Kidney (tissue), 13 donors: ENCODE measurements at regions not wholly inside any gene's neighbourhood (a gene's known extent, or its start where the extent isn't known, plus 50 kb on each side); places are given as distances from the start of the nearest gene placed in this dataset.
"Not testable (repeated sequence)": the region's sequence is repeated elsewhere in the genome, so short reads cannot be mapped to it uniquely, and the experiment has no call there.

ENCODE experiments used
- DNase-seq, 5 donors: peaks; one replicate each; pipeline ENCODE4 v3.0.0-alpha.2; 2013 to 2020
- FAIRE-seq: peaks from 2 replicates; lab custom pipeline; 2012; peaks lifted over from hg19 to GRCh38; lab: Jason Lieb, UNC
- H3K27ac ChIP-seq, 2 donors: one replicate each; pipeline ENCODE4 v1.7.0; 2013; ENCODE audit warnings: low read depth in 2 of 2, low read length in 2 of 2, inconsistent platforms in 1 of 2
- H3K27me3 ChIP-seq: one replicate; pipeline ENCODE4 v1.7.1; 2013; ENCODE audit warnings: low read length, inconsistent platforms; ENCODE audit not compliant: control insufficient read depth, insufficient read depth
- H3K36me3 ChIP-seq, 3 donors: one replicate each; pipeline versions ENCODE4 v1.7.0 to v1.7.1; 2013; ENCODE audit warnings: low read length in 3 of 3, control low read depth in 1 of 3, inconsistent platforms in 1 of 3; ENCODE audit not compliant: insufficient read depth in 3 of 3, control insufficient read depth in 2 of 3
- H3K4me1 ChIP-seq, 3 donors: one replicate each; pipeline versions ENCODE4 v1.7.0 to v1.7.1; 2013; ENCODE audit warnings: low read length in 3 of 3, inconsistent platforms in 1 of 3, low read depth in 1 of 3; ENCODE audit not compliant: control insufficient read depth in 2 of 3, insufficient read depth in 2 of 3
- H3K4me3 ChIP-seq, 3 donors: one replicate each; pipeline versions ENCODE4 v1.7.0 to v1.8.1; 2013; ENCODE audit warnings: low read length in 3 of 3, control low read depth in 1 of 3, inconsistent platforms in 1 of 3
- H3K9ac ChIP-seq, 3 donors: one replicate each; pipeline versions ENCODE4 v1.7.0 to v1.7.1; 2013; ENCODE audit warnings: low read length in 3 of 3, control low read depth in 1 of 3, inconsistent platforms in 1 of 3
- H3K9me3 ChIP-seq, 3 donors: one replicate each; pipeline versions ENCODE4 v1.7.0 to v1.7.1; 2013; ENCODE audit warnings: low read length in 3 of 3, control low read depth in 1 of 3, inconsistent platforms in 1 of 3; ENCODE audit not compliant: control insufficient read depth in 2 of 3, insufficient read depth in 1 of 3
- CTCF ChIP-seq: IDR thresholded peaks from 3 replicates; pipeline ENCODE4 v1.5.1; 2012; ENCODE audit warnings: mild to moderate bottlenecking, moderate library complexity, borderline replicate concordance; ENCODE audit not compliant: insufficient read depth; ENCODE audit errors: extremely low read depth
- intact Hi-C: fragments of 100-400 bp; cut with DNase I; formaldehyde crosslinking; loops from one replicate; pipeline ENCODE4 v1.11.1; 2022
- donor health status: control.
- donor health status: control.
- donor health status: control.
- donor health status: control.
- donor health status: control.
- donor health status: DM: yes; HTN: yes; CAD: no.
- donor health status: Normal renal cell carcinoma (clear cell type).

GRCh38 chr12:87427770-87428169 is 601.4 kb downstream of the C12orf50 start:
- DNase-seq (no peak), FAIRE-seq (no peak)
- Histone ChIP-seq H3K9ac (no peak overlapping the region), H3K4me1 (no peaks in the 10 kb centered on the region), H3K27me3 (no peaks in the 10 kb centered on the region), H3K4me3 (no peak overlapping the region), H3K9me3 (peaks cover 0 to 9% (median 0%) of the 10 kb centered on the region in 3 donors), H3K36me3 (no peaks in the 10 kb centered on the region), H3K27ac (no peak overlapping the region)
- no peak for TF ChIP-seq CTCF
- intact Hi-C loops: no loop called here

GRCh38 chr12:87425942-87426554 is 603.2 kb downstream of the C12orf50 start:
- no peak for FAIRE-seq
- intact Hi-C loops: no loop called here

GRCh38 chr12:87421233-87421632 is 608.0 kb downstream of the C12orf50 start:
- H3K9ac ChIP-seq, H3K27me3 ChIP-seq, intact Hi-C loops, H3K9me3 ChIP-seq, H3K36me3 ChIP-seq, FAIRE-seq, DNase-seq, H3K27ac ChIP-seq, H3K4me3 ChIP-seq, H3K4me1 ChIP-seq: not testable (repeated sequence)

More at GRCh38 chr12:87425942-87426554, 603.2 kb downstream of the C12orf50 start:
- DNase-seq: no peak
- H3K9me3 ChIP-seq: peaks cover 0 to 9% (median 0%) of the 10 kb centered on the region in 3 donors
- no peak overlapping the region for H3K9ac ChIP-seq
- H3K4me3 ChIP-seq: no peak overlapping the region
- TF ChIP-seq CTCF: no peak
- H3K27ac ChIP-seq: no peak overlapping the region
- H3K36me3 ChIP-seq: no peaks in the 10 kb centered on the region
- H3K27me3 ChIP-seq: no peaks in the 10 kb centered on the region
- no peaks in the 10 kb centered on the region for H3K4me1 ChIP-seq

- intact Hi-C loops: no loop called here
- FAIRE-seq (no peak), DNase-seq (peak in 3 of 5 donors; percentile 10 to 62 (median 34))
- Histone ChIP-seq H3K9me3 (peaks cover 0 to 3% (median 0%) of the 10 kb centered on the region in 3 donors), H3K4me3 (no peak overlapping the region), H3K27ac (no peak overlapping the region), H3K4me1 (no peaks in the 10 kb centered on the region), H3K9ac (no peak overlapping the region), H3K27me3 (no peaks in the 10 kb centered on the region), H3K36me3 (no peaks in the 10 kb centered on the region)
- no peak for TF ChIP-seq CTCF
Measured at GRCh38 chr12:87413784-87414183, 615.4 kb downstream of the C12orf50 start.
